SK-N-SH (cell line): ENCODE measurements at regions not wholly inside any gene's neighbourhood (a gene's known extent, or its start where the extent isn't known, plus 50 kb on each side); places are given as distances from the start of the nearest gene placed in this dataset.
A peak's percentile ranks its signal among the peaks of the same experiment; 100 is the strongest.

Experiments
- CTCF ChIA-PET: fragments of 300-600, 350-600 bp; formaldehyde crosslinking; extraction: SDS; loops from one replicate; lab custom pipeline; 2021; lab: Yijun Ruan, JAX
- POLR2A ChIA-PET: fragments of 350-600 bp; sonication (Branson Sonifier 250); formaldehyde crosslinking; extraction: SDS; loops from one replicate; lab custom pipeline; 2020; ENCODE audit warnings: antibody characterized with exemption, inconsistent platforms; lab: Yijun Ruan, JAX
- DNase-seq: peaks from one replicate; pipeline ENCODE4 v3.0.0; 2012
- H2AFZ ChIP-seq: fragments of 200-600 bp; sonication (generic); 2 replicates; pipeline ENCODE4 v1.8.1; 2016; ENCODE audit warnings: antibody characterized with exemption, mild to moderate bottlenecking, low read depth
- H3F3A ChIP-seq: fragments of 200-600 bp; sonication (generic); replicated peaks from 2 replicates; pipeline ENCODE3; 2016; ENCODE audit warnings: antibody characterized with exemption, mild to moderate bottlenecking; ENCODE audit not compliant: insufficient read depth
- H3K27ac ChIP-seq, 2 experiments: fragments of 200-500 bp in 1 of 2; fragments of 200-600 bp in 1 of 2; sonication (Bioruptor generic) in 1 of 2; sonication (generic), shearing (Covaris generic) in 1 of 2; 2 replicates each; pipeline versions ENCODE4 v1.5.1 to v1.6.1; 2014 to 2016; ENCODE audit warnings: low read depth in 2 of 2, inconsistent platforms in 1 of 2, low read length in 1 of 2, mild to moderate bottlenecking in 1 of 2, mixed read lengths in 1 of 2
- H3K27me3 ChIP-seq: fragments of 200-600 bp; sonication (generic), shearing (Covaris generic); 2 replicates; pipeline ENCODE4 v1.6.1; 2016; ENCODE audit warnings: mixed run types; ENCODE audit not compliant: insufficient read depth
- H3K36me3 ChIP-seq, 2 experiments: fragments of 200-500 bp in 1 of 2; fragments of 200-600 bp in 1 of 2; sonication (Bioruptor generic) in 1 of 2; sonication (generic) in 1 of 2; replicated peaks in 1 of 2; 2 replicates each; pipeline versions ENCODE3 to v1.5.1; 2014 to 2016; ENCODE audit warnings: low read length in 1 of 2, mild to moderate bottlenecking in 1 of 2; ENCODE audit not compliant: insufficient read depth in 2 of 2, control insufficient read depth in 1 of 2
- H3K4me1 ChIP-seq, 2 experiments: fragments of 200-500 bp in 1 of 2; fragments of 200-600 bp in 1 of 2; sonication (Bioruptor generic) in 1 of 2; sonication (generic), shearing (Covaris generic) in 1 of 2; 2 replicates each; pipeline versions ENCODE4 v1.5.1 to v1.6.1; 2014 to 2016; ENCODE audit warnings: low read depth in 1 of 2, low read length in 1 of 2, mixed run types in 1 of 2; ENCODE audit not compliant: insufficient read depth in 2 of 2, control insufficient read depth in 1 of 2
- H3K4me2 ChIP-seq: fragments of 200-600 bp; sonication (generic), shearing (Covaris generic); 2 replicates; pipeline ENCODE4 v1.6.1; 2017; ENCODE audit warnings: mixed run types
- H3K4me3 ChIP-seq, 2 experiments: fragments of 200-500 bp in 1 of 2; fragments of 200-600 bp in 1 of 2; sonication (Bioruptor generic) in 1 of 2; sonication (generic), shearing (Covaris generic) in 1 of 2; 2 replicates each; pipeline versions ENCODE4 v1.5.1 to v1.8.1; 2014 to 2016; ENCODE audit warnings: low read depth in 2 of 2, inconsistent platforms in 1 of 2, low read length in 1 of 2, mild to moderate bottlenecking in 1 of 2, mixed read lengths in 1 of 2, moderate library complexity in 1 of 2
- H3K79me2 ChIP-seq: fragments of 200-600 bp; sonication (generic); 2 replicates; pipeline ENCODE4 v1.8.1; 2017; ENCODE audit warnings: mild to moderate bottlenecking; ENCODE audit not compliant: insufficient read depth
- H3K9ac ChIP-seq: fragments of 200-600 bp; sonication (generic); 2 replicates; pipeline ENCODE4 v1.6.1; 2017; ENCODE audit warnings: mixed run types
- H3K9me2 ChIP-seq: fragments of 200-600 bp; sonication (generic); 2 replicates; pipeline ENCODE4 v1.6.1; 2017; ENCODE audit warnings: mixed run types
- H3K9me3 ChIP-seq: fragments of 200-600 bp; sonication (generic); 2 replicates; pipeline ENCODE4 v1.6.1; 2017; ENCODE audit warnings: mixed run types, mild to moderate bottlenecking, moderate library complexity
- H4K20me1 ChIP-seq: fragments of 200-600 bp; sonication (generic); 2 replicates; pipeline ENCODE4 v1.6.1; 2017; ENCODE audit warnings: mild to moderate bottlenecking, mixed run types; ENCODE audit not compliant: insufficient read depth
- EZH2phosphoT487 ChIP-seq: fragments of 200-600 bp; sonication (generic); IDR thresholded peaks from 2 replicates; pipeline ENCODE4 v1.6.1; 2017; ENCODE audit warnings: low read depth, mixed run types, mild to moderate bottlenecking, antibody characterized with exemption, moderate library complexity, borderline replicate concordance
- FOSL2 ChIP-seq: IDR thresholded peaks from 2 replicates; pipeline ENCODE4 v1.4.0; 2012; ENCODE audit warnings: low read depth, mild to moderate bottlenecking, moderate library complexity, borderline replicate concordance
- FOXM1 ChIP-seq: IDR thresholded peaks from 2 replicates; pipeline ENCODE4 v1.4.0; 2012; ENCODE audit warnings: low read depth, mild to moderate bottlenecking
- GABPA ChIP-seq: IDR thresholded peaks from 2 replicates; pipeline ENCODE4 v1.4.0; 2012; ENCODE audit warnings: low read depth, mild to moderate bottlenecking
- MXI1 ChIP-seq: IDR thresholded peaks from 2 replicates; pipeline ENCODE4 v1.6.1; 2012; ENCODE audit warnings: mild to moderate bottlenecking, low read depth, low read length, improper control_type of control experiment
- NRF1 ChIP-seq: IDR thresholded peaks from 2 replicates; pipeline ENCODE4 v1.6.1; 2012; ENCODE audit warnings: low read depth, mild to moderate bottlenecking, low read length
- RAD21 ChIP-seq: IDR thresholded peaks from 2 replicates; pipeline ENCODE4 v1.6.1; 2012; ENCODE audit warnings: mild to moderate bottlenecking, low read length
- RXRA ChIP-seq: IDR thresholded peaks from 2 replicates; pipeline ENCODE4 v1.4.0; 2012; ENCODE audit warnings: low read depth, mild to moderate bottlenecking, borderline replicate concordance
- TEAD4 ChIP-seq: IDR thresholded peaks from 2 replicates; pipeline ENCODE4 v1.4.0; 2012; ENCODE audit warnings: mild to moderate bottlenecking, borderline replicate concordance; ENCODE audit not compliant: insufficient read depth
- WGBS: methylation state at CpG from one replicate; pipeline ENCODE4 v1.1.6; 2017; ENCODE audit warnings: low lambda C conversion rate; 5-methylcytosine and 5-hydroxymethylcytosine counted together
- TF ChIP-seq, protein P1 (sequence below): fragments of 200-600 bp; sonication (generic); IDR thresholded peaks from 2 replicates; pipeline ENCODE4 v1.6.1; 2017; ENCODE audit warnings: antibody characterized with exemption, mild to moderate bottlenecking, moderate library complexity
- TF ChIP-seq, protein P2 (sequence below): fragments of 150-350 bp; IDR thresholded peaks from 2 replicates; pipeline ENCODE4 v1.6.1; 2017; ENCODE audit warnings: antibody characterized with exemption, low read length, low read depth, borderline replicate concordance

DNA sequence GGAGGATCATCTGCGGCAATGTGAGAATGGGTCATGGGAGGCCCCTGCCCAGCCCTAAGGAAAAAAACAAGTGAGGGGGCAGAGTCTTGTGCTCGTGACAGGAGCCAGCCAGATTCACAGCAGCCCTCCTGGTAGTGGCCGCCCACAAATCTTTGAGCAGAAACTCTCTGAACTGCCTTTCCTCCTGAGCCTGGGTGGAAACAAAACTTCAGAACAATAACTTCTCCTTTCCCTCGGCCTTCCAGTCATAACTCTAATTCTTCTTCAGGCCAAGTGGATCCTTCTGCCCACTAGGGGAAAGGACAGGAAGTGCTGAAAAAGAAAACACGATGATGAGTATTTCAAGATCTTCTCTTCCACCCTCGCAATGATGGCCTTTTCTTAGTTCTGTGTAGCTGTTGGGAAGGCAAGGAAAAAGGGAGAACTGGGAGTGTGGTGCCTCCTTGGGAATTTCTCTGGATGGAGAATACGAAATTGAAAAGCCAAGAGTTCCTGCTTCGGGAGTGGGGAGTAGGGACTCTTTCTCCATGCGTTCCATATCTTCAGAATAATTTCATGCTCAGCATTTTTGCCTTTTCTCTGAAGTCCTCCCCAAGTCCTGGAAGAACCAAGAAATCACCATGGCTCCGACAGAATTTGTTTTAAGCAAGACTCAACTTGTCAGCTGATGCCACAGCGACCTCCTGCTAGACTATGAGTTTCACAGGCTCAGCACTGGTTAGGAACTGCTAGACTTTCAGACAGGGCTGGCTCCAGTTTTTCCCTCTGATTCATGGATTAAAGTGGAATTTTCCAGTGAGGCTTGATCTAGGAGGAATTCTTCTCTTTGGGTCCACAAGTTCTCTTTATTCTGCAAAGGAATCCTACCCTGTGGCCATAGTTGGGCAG is 188.9 kb downstream of the CAND1 start:
- DNase-seq = no peak
- Histone ChIP-seq H3K27ac (no peak overlapping the region), H3F3A (peaks cover 13% of the 10 kb centered on the region), H3K9me3 (no peaks in the 10 kb centered on the region), H4K20me1 (no peaks in the 10 kb centered on the region), H3K36me3 (no peaks in the 10 kb centered on the region), H3K4me3 (no peak overlapping the region), H3K9ac (no peak overlapping the region), H3K79me2 (no peaks in the 10 kb centered on the region), H2AFZ (no peak overlapping the region), H3K27me3 (no peaks in the 10 kb centered on the region), H3K4me1 (peaks cover 9% of the 10 kb centered on the region in 2 experiments; a peak in 3 of 4 replicates), H3K9me2 (no peaks in the 10 kb centered on the region), H3K4me2 (no peak overlapping the region)
- CTCF ChIA-PET = interaction anchor here (1.5 kb wide), 1 partner anchor 16 kb away, joined by 6 read pairs; no protein-coding TSS in a partner anchor
- TF ChIP-seq, protein P1, sequence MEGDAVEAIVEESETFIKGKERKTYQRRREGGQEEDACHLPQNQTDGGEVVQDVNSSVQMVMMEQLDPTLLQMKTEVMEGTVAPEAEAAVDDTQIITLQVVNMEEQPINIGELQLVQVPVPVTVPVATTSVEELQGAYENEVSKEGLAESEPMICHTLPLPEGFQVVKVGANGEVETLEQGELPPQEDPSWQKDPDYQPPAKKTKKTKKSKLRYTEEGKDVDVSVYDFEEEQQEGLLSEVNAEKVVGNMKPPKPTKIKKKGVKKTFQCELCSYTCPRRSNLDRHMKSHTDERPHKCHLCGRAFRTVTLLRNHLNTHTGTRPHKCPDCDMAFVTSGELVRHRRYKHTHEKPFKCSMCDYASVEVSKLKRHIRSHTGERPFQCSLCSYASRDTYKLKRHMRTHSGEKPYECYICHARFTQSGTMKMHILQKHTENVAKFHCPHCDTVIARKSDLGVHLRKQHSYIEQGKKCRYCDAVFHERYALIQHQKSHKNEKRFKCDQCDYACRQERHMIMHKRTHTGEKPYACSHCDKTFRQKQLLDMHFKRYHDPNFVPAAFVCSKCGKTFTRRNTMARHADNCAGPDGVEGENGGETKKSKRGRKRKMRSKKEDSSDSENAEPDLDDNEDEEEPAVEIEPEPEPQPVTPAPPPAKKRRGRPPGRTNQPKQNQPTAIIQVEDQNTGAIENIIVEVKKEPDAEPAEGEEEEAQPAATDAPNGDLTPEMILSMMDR = peak; percentile 30; the same call in 1 of the 2 replicates
- no peak for TF ChIP-seq MXI1
- WGBS = 92% methylated on average over 11 of the region's 11 CpGs
- POLR2A ChIA-PET = no interaction called here

DNA sequence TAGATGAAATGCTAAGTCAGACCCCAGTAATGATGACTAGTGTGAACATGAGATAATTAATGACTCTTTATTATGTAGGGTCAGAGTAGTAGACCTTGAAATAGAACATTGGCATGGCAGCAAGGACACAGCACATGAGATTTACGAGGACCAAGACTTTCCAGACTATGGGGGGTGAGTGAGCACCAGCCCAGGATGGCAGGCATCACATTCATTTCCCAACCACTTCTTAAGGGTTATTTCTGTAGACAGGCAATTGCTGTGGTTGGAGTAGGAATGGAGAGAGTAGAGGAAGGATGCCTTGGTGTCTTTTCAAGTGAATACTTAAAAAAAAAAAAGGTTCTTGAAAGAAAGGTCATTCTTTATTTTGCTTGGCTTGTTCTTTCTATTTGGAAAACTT is 189.4 kb upstream of the DYRK2 start:
- no peak overlapping the region for H3K4me2 ChIP-seq
- H3K4me3 ChIP-seq = no peak overlapping the region
- no peaks in the 10 kb centered on the region for H3K9me2 ChIP-seq
- no peaks in the 10 kb centered on the region for H3K79me2 ChIP-seq
- H3K27ac ChIP-seq = no peak overlapping the region
- no peaks in the 10 kb centered on the region for H4K20me1 ChIP-seq
- DNase-seq = no peak
- H3K27me3 ChIP-seq = no peaks in the 10 kb centered on the region
- peaks cover 13% of the 10 kb centered on the region for H3F3A ChIP-seq
- H3K9me3 ChIP-seq = no peaks in the 10 kb centered on the region
- 58% methylated on average over 1 of the region's 1 CpG for WGBS
- H3K36me3 ChIP-seq = no peaks in the 10 kb centered on the region
- POLR2A ChIA-PET = no interaction called here
- peaks cover 9% of the 10 kb centered on the region in 2 experiments; a peak in 3 of 4 replicates for H3K4me1 ChIP-seq
- TF ChIP-seq GABPA = no peak
- no peak for TF ChIP-seq FOXM1
- no peak for TF ChIP-seq EZH2phosphoT487
- no peak for TF ChIP-seq RXRA
- TF ChIP-seq NRF1 = no peak
- TF ChIP-seq, protein P2, sequence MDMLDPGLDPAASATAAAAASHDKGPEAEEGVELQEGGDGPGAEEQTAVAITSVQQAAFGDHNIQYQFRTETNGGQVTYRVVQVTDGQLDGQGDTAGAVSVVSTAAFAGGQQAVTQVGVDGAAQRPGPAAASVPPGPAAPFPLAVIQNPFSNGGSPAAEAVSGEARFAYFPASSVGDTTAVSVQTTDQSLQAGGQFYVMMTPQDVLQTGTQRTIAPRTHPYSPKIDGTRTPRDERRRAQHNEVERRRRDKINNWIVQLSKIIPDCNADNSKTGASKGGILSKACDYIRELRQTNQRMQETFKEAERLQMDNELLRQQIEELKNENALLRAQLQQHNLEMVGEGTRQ = no peak
- TF ChIP-seq RAD21 = no peak
- TF ChIP-seq FOSL2 = no peak
- no peak for TF ChIP-seq TEAD4
- CTCF ChIA-PET = no interaction called here
- H3K9ac ChIP-seq = no peak overlapping the region
- no peak overlapping the region for H2AFZ ChIP-seq
